ENCODE measurements at regions not wholly inside any gene's neighbourhood (a gene's known extent, or its start where the extent isn't known, plus 50 kb on each side); places are given as distances from the start of the nearest gene placed in this dataset.

- Histone ChIP-seq H3K4me2 (ENCODE audit: insufficient read depth, low read length) (no peak overlapping the region), H3K36me3 (ENCODE audit: control insufficient read depth, insufficient read depth, low read length) (no peaks in the 10 kb centered on the region), H3K9me1 (ENCODE audit: control insufficient read depth, insufficient read depth, low read length) (no peaks in the 10 kb centered on the region), H2AFZ (ENCODE audit: low read depth, low read length) (no peak overlapping the region), H3K79me2 (ENCODE audit: control insufficient read depth, insufficient read depth, low read length) (no peaks in the 10 kb centered on the region), H3K4me1 (replicated peaks in 1 of 2; ENCODE audit: control insufficient read depth in 2 of 2, insufficient read depth in 2 of 2, low read length in 2 of 2) (no peaks in the 10 kb centered on the region), H3K4me3 (no peak overlapping the region), H3K9ac (ENCODE audit: insufficient read depth in 1 of 2, low read depth in 2 of 2, low read length in 2 of 2) (no peak overlapping the region), H3K27ac (ENCODE audit: extremely low read depth, low read depth, low read length) (no peak overlapping the region), H3K9me3 (replicated peaks; ENCODE audit: control insufficient read depth, insufficient read depth, low read depth, low read length) (no peaks in the 10 kb centered on the region), H3K27me3 (ENCODE audit: control insufficient read depth in 2 of 2, insufficient read depth in 2 of 2, low read length in 2 of 2) (peaks cover 17 to 43% of the 10 kb centered on the region in 2 experiments), H4K20me1 (replicated peaks; ENCODE audit: control insufficient read depth, insufficient read depth, low read length) (no peaks in the 10 kb centered on the region)
- intact Hi-C loops (cut with micrococcal nuclease): no loop called here
- 3% methylated on average over 8 of the region's 10 CpGs for WGBS (ENCODE audit: insufficient coverage, low coverage, missing lambda C conversion rate)
- ATAC-seq: no peak
- ChIA-PET CTCF (ENCODE audit: low intra/inter-chr PET ratio) (no interaction called here), POLR2A (interaction anchor here (0.6 kb wide), 1 partner anchor 11 kb away, joined by 4 read pairs; no protein-coding TSS in a partner anchor)
- FAIRE-seq: no peak
- BruUV-seq (replicated peaks): no TSS peak
- in situ Hi-C loops (cut with MboI): no loop called here
- no peak for DNase-seq (ENCODE audit: extremely low read depth in 1 of 4, low spot score in 3 of 4)
- no peak for TF ChIP-seq MEF2A (IDR thresholded peaks at IDR 0.05; ENCODE audit: control insufficient read depth, low read depth, low read length)
- TF ChIP-seq SAFB2 (IDR thresholded peaks at IDR 0.05; ENCODE audit: borderline replicate concordance, low read depth, low read length, severe bottlenecking): no peak
- TF ChIP-seq ZKSCAN1 (IDR thresholded peaks at IDR 0.05; ENCODE audit: low read depth, low read length): no peak
- no peak for TF ChIP-seq RFX5 (IDR thresholded peaks at IDR 0.05; ENCODE audit: low read depth, low read length)
- no peak for TF ChIP-seq STAT5B (CRISPR knock-in tag; IDR thresholded peaks at IDR 0.05)
- no peak for TF ChIP-seq GTF2E2 (tag; IDR thresholded peaks at IDR 0.05)
- TF ChIP-seq HLTF (IDR thresholded peaks at IDR 0.05): no peak
- no peak for TF ChIP-seq ATF3 (IDR thresholded peaks at IDR 0.05)
- TF ChIP-seq ATF3 (CRISPR knock-in tag; conservative IDR thresholded peaks at IDR 0.05): no peak
- TF ChIP-seq CTCFL (IDR thresholded peaks at IDR 0.05; ENCODE audit: borderline replicate concordance, insufficient read depth, low read depth, low read length, poor library complexity, severe bottlenecking): no peak
- TF ChIP-seq THAP7 (CRISPR knock-in tag; IDR thresholded peaks at IDR 0.05): no peak
- no peak for TF ChIP-seq KDM2B (CRISPR knock-in tag; IDR thresholded peaks at IDR 0.05)
- TF ChIP-seq MAZ (CRISPR knock-in tag; conservative IDR thresholded peaks at IDR 0.05 in 1 of 2, IDR thresholded peaks at IDR 0.05 in 1 of 2): no peak
Measured at GRCh38 chr2:201973305-201973928, 60.2 kb upstream of the FZD7 start.

Measured in K562 (cell line).